K562 (cell line): ENCODE measurements at regions not wholly inside any gene's neighbourhood (a gene's known extent, or its start where the extent isn't known, plus 50 kb on each side); places are given as distances from the start of the nearest gene placed in this dataset.

Experiments
- CHD4 ChIP-seq: fragments of 200-600 bp; sonication (generic); IDR thresholded peaks from 3 replicates; pipeline ENCODE4 v1.6.1; 2012; ENCODE audit warnings: low read depth, mild to moderate bottlenecking, mixed read lengths, low read length, inconsistent platforms; ENCODE audit not compliant: insufficient read depth, insufficient replicate concordance, poor library complexity, severe bottlenecking
- CREM ChIP-seq: IDR thresholded peaks from 2 replicates; pipeline ENCODE4 v1.6.1; 2014; ENCODE audit warnings: antibody characterized with exemption, low read depth
- GABPA ChIP-seq: fragments of 200-800 bp; sonication (Bioruptor generic); conservative IDR thresholded peaks from 2 replicates; pipeline ENCODE4 v1.6.1; 2016; ENCODE audit warnings: low read depth, missing genetic modification characterization, missing compliant biosample characterization
- LARP7 ChIP-seq: fragments of 450-650 bp; IDR thresholded peaks from 2 replicates; pipeline ENCODE4 v1.6.1; 2016
- NR2C2 ChIP-seq, 2 experiments: fragments of 200-800 bp in 1 of 2; sonication (Bioruptor generic) in 1 of 2; sonication (generic) in 1 of 2; formaldehyde crosslinking in 1 of 2; IDR thresholded peaks; 2 replicates each; pipeline versions ENCODE4 v1.6.1 to v1.8.0; 2016 to 2022; ENCODE audit warnings: mild to moderate bottlenecking in 1 of 2, missing compliant biosample characterization in 1 of 2, missing genetic modification characterization in 1 of 2, missing genetic modification reagents in 1 of 2
- STAT5B ChIP-seq: fragments of 250-450 bp; sonication (Bioruptor Pico); IDR thresholded peaks from 2 replicates; pipeline ENCODE4 v1.8.0; 2021; ENCODE audit warnings: mild to moderate bottlenecking, inconsistent platforms
- ZKSCAN1 ChIP-seq: fragments of 150-350 bp; IDR thresholded peaks from 2 replicates; pipeline ENCODE4 v1.6.1; 2016; ENCODE audit warnings: low read depth, low read length
- TF ChIP-seq, protein P1 (sequence below): fragments of 450-650 bp; IDR thresholded peaks from 2 replicates; pipeline ENCODE4 v1.6.1; 2017; ENCODE audit warnings: antibody characterized with exemption, mild to moderate bottlenecking
- TF ChIP-seq, protein P2 (sequence below): fragments of 450-650 bp; IDR thresholded peaks from 2 replicates; pipeline ENCODE4 v1.6.1; 2018; ENCODE audit not compliant: partially characterized antibody
- TF ChIP-seq, protein P3 (sequence below), 2 experiments: fragments of 450-650 bp; conservative IDR thresholded peaks; 2 replicates each; pipeline ENCODE4 v1.6.1; 2017; ENCODE audit warnings: mild to moderate bottlenecking in 2 of 2, moderate library complexity in 2 of 2

DNA sequence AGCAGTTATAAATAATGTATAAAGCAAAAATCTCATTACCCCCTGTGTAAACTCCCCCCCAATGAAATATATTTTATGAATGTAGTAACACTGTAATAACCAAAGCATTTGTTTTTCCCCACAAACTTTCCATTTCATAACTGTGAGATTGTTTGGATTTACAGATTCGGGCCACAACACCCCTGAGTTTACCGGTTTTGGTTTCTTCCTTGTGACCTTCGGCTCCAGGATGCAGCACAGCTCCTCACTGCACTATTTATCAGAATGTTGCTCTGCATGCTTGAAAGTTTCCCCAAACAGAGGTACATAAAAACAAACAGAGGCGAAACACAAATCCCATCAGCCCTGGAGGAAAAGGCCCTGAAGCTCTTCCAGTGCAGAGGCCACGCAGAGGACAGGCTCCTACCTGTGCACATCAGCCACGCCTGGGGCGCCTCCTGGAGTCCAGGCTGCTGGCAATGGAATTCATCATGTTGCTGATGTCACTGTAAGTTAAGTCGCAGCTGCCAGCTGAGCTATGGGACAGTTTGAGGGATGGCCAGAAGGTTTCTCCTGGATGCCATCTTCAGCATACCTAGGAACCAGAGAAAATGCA, 122.0 kb downstream of the LMO4 start (continued):
- TF ChIP-seq CHD4 (no peak), NR2C2 (CRISPR knock-in tag; IDR thresholded peaks at IDR 0.05) (no peak), NR2C2 (tag; IDR thresholded peaks at IDR 0.05) (peak; percentile 91), CREM (0 out of 2 replicates have a peak, but pooled peaks have one; percentile 31), GABPA (tag) (peak; percentile 70), ZKSCAN1 (0 out of 2 replicates have a peak, but pooled peaks have one; percentile 25), STAT5B (CRISPR knock-in tag) (no peak), LARP7 (no peak)
- TF ChIP-seq, protein P1, sequence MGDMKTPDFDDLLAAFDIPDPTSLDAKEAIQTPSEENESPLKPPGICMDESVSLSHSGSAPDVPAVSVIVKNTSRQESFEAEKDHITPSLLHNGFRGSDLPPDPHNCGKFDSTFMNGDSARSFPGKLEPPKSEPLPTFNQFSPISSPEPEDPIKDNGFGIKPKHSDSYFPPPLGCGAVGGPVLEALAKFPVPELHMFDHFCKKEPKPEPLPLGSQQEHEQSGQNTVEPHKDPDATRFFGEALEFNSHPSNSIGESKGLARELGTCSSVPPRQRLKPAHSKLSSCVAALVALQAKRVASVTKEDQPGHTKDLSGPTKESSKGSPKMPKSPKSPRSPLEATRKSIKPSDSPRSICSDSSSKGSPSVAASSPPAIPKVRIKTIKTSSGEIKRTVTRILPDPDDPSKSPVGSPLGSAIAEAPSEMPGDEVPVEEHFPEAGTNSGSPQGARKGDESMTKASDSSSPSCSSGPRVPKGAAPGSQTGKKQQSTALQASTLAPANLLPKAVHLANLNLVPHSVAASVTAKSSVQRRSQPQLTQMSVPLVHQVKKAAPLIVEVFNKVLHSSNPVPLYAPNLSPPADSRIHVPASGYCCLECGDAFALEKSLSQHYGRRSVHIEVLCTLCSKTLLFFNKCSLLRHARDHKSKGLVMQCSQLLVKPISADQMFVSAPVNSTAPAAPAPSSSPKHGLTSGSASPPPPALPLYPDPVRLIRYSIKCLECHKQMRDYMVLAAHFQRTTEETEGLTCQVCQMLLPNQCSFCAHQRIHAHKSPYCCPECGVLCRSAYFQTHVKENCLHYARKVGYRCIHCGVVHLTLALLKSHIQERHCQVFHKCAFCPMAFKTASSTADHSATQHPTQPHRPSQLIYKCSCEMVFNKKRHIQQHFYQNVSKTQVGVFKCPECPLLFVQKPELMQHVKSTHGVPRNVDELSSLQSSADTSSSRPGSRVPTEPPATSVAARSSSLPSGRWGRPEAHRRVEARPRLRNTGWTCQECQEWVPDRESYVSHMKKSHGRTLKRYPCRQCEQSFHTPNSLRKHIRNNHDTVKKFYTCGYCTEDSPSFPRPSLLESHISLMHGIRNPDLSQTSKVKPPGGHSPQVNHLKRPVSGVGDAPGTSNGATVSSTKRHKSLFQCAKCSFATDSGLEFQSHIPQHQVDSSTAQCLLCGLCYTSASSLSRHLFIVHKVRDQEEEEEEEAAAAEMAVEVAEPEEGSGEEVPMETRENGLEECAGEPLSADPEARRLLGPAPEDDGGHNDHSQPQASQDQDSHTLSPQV: no peak
- TF ChIP-seq, protein P2, sequence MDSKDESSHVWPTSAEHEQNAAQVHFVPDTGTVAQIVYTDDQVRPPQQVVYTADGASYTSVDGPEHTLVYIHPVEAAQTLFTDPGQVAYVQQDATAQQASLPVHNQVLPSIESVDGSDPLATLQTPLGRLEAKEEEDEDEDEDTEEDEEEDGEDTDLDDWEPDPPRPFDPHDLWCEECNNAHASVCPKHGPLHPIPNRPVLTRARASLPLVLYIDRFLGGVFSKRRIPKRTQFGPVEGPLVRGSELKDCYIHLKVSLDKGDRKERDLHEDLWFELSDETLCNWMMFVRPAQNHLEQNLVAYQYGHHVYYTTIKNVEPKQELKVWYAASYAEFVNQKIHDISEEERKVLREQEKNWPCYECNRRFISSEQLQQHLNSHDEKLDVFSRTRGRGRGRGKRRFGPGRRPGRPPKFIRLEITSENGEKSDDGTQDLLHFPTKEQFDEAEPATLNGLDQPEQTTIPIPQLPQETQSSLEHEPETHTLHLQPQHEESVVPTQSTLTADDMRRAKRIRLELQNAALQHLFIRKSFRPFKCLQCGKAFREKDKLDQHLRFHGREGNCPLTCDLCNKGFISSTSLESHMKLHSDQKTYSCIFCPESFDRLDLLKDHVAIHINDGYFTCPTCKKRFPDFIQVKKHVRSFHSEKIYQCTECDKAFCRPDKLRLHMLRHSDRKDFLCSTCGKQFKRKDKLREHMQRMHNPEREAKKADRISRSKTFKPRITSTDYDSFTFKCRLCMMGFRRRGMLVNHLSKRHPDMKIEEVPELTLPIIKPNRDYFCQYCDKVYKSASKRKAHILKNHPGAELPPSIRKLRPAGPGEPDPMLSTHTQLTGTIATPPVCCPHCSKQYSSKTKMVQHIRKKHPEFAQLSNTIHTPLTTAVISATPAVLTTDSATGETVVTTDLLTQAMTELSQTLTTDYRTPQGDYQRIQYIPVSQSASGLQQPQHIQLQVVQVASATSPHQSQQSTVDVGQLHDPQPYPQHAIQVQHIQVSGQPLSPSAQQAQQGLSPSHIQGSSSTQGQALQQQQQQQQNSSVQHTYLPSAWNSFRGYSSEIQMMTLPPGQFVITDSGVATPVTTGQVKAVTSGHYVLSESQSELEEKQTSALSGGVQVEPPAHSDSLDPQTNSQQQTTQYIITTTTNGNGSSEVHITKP: peak; percentile 48
- TF ChIP-seq, protein P3, sequence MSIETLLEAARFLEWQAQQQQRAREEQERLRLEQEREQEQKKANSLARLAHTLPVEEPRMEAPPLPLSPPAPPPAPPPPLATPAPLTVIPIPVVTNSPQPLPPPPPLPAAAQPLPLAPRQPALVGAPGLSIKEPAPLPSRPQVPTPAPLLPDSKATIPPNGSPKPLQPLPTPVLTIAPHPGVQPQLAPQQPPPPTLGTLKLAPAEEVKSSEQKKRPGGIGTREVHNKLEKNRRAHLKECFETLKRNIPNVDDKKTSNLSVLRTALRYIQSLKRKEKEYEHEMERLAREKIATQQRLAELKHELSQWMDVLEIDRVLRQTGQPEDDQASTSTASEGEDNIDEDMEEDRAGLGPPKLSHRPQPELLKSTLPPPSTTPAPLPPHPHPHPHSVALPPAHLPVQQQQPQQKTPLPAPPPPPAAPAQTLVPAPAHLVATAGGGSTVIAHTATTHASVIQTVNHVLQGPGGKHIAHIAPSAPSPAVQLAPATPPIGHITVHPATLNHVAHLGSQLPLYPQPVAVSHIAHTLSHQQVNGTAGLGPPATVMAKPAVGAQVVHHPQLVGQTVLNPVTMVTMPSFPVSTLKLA (conservative IDR thresholded peaks at IDR 0.05): no peak
